HG03103 (cell line): ENCODE measurements at regions not wholly inside any gene's neighbourhood (a gene's known extent, or its start where the extent isn't known, plus 50 kb on each side); places are given as distances from the start of the nearest gene placed in this dataset.

Source experiments
- ATAC-seq: cut with Tn5 transposase; IDR thresholded peaks from one replicate; pipeline ENCODE4 v1.9.1; 2021; ENCODE audit warnings: low read depth; ENCODE audit not compliant: unreplicated experiment

- no peak for ATAC-seq
These were observed 115.0 kb downstream of the NAV1 start for GRCh38 chr1:201653883-201654282.

- no peak for ATAC-seq
These were observed 116.3 kb downstream of the NAV1 start for GRCh38 chr1:201655243-201655642.

GRCh38 chr1:201655910-201656309, 117.0 kb downstream of the NAV1 start:
- ATAC-seq, result no peak

- no peak for ATAC-seq
These were observed 117.5 kb downstream of the NAV1 start for GRCh38 chr1:201656311-201657032.

GRCh38 chr1:201659572-201659971, 120.6 kb downstream of the NAV1 start:
- ATAC-seq, result no peak

GRCh38 chr1:201660931-201661822, 122.2 kb downstream of the NAV1 start:
- no peak for ATAC-seq

- no peak for ATAC-seq
These were observed 123.0 kb downstream of the NAV1 start for GRCh38 chr1:201661823-201662359.

GRCh38 chr1:201662646-201663045, 123.7 kb downstream of the NAV1 start:
- no peak for ATAC-seq

- no peak for ATAC-seq
These were observed 124.7 kb downstream of the NAV1 start for GRCh38 chr1:201663491-201664113.

GRCh38 chr1:201665036-201665435, 126.1 kb downstream of the NAV1 start:
- no peak for ATAC-seq

GRCh38 chr1:201666102-201666501, 127.2 kb downstream of the NAV1 start:
- no peak for ATAC-seq

- no peak for ATAC-seq
These were observed 127.7 kb downstream of the NAV1 start for GRCh38 chr1:201666645-201667044.

- no peak for ATAC-seq
These were observed 128.6 kb downstream of the NAV1 start for GRCh38 chr1:201667479-201667878.

GRCh38 chr1:201670517-201670916, 131.6 kb downstream of the NAV1 start:
- ATAC-seq, result no peak

- ATAC-seq, result no peak
These were observed 133.8 kb downstream of the NAV1 start for GRCh38 chr1:201672685-201673084.

- ATAC-seq, result no peak
These were observed 134.2 kb downstream of the NAV1 start for GRCh38 chr1:201673093-201673492.

GRCh38 chr1:201673915-201674314, 135.0 kb downstream of the NAV1 start:
- ATAC-seq, result no peak

GRCh38 chr1:201675143-201675542, 136.2 kb downstream of the NAV1 start:
- no peak for ATAC-seq

GRCh38 chr1:201676197-201676596, 137.3 kb downstream of the NAV1 start:
- no peak for ATAC-seq

GRCh38 chr1:201676641-201677040, 137.7 kb downstream of the NAV1 start:
- no peak for ATAC-seq
